CD8-positive, alpha-beta memory T cell (primary cell): ENCODE measurements at regions not wholly inside any gene's neighbourhood (a gene's known extent, or its start where the extent isn't known, plus 50 kb on each side); places are given as distances from the start of the nearest gene placed in this dataset.
A peak's percentile ranks its signal among the peaks of the same experiment; 100 is the strongest.
"Not testable (repeated sequence)": the region's sequence is repeated elsewhere in the genome, so short reads cannot be mapped to it uniquely, and the experiment has no call there.

ENCODE experiments used
- CTCF ChIA-PET: fragments of 350-600 bp; sonication (Branson Sonifier 250); formaldehyde crosslinking; loops from one replicate; lab custom pipeline; 2021; ENCODE audit warnings: antibody characterized with exemption; lab: Charles Lee
- POLR2A ChIA-PET: fragments of 350-600 bp; sonication (Branson Sonifier 250); formaldehyde crosslinking; loops from one replicate; lab custom pipeline; 2021; ENCODE audit warnings: antibody characterized with exemption; lab: Charles Lee
- DNase-seq, 5 donors: peaks; one replicate each; pipeline versions ENCODE4 v3.0.0 to v3.0.0-alpha.2; 2020 to 2022; ENCODE audit warnings: mixed read lengths in 1 of 5
- H3K27ac ChIP-seq: one replicate; pipeline ENCODE4 v1.7.0; 2013; ENCODE audit warnings: low read depth, mild to moderate bottlenecking, low read length, moderate library complexity
- H3K27me3 ChIP-seq: 2 replicates; pipeline ENCODE4 v1.7.0; 2013; ENCODE audit warnings: low read length, mild to moderate bottlenecking; ENCODE audit not compliant: insufficient read depth, poor library complexity, severe bottlenecking
- H3K36me3 ChIP-seq: 2 replicates; pipeline ENCODE4 v1.7.0; 2013; ENCODE audit warnings: mild to moderate bottlenecking, low read length, moderate library complexity; ENCODE audit not compliant: insufficient read depth
- H3K4me1 ChIP-seq: 2 replicates; pipeline ENCODE4 v1.7.0; 2013; ENCODE audit warnings: mild to moderate bottlenecking, low read length, moderate library complexity; ENCODE audit not compliant: insufficient read depth
- H3K4me3 ChIP-seq: 2 replicates; pipeline ENCODE4 v1.7.0; 2013; ENCODE audit warnings: mild to moderate bottlenecking, low read length
- H3K9me3 ChIP-seq: 2 replicates; pipeline ENCODE4 v1.7.0; 2013; ENCODE audit warnings: mild to moderate bottlenecking, low read length
- H3K27ac Mint-ChIP-seq, 8 donors: one replicate each; pipeline ENCODE4 v1.8.0; 2020 to 2021; ENCODE audit warnings: mixed read lengths in 8 of 8, mild to moderate bottlenecking in 6 of 8, inconsistent platforms in 3 of 8, moderate library complexity in 3 of 8
- H3K27me3 Mint-ChIP-seq, 2 donors: one replicate each; pipeline ENCODE4 v1.8.0; 2020 to 2021; ENCODE audit warnings: mixed read lengths in 2 of 2, mild to moderate bottlenecking in 1 of 2, moderate library complexity in 1 of 2
- H3K36me3 Mint-ChIP-seq, 3 donors: one replicate each; pipeline ENCODE4 v1.8.0; 2020 to 2021; ENCODE audit warnings: mixed read lengths in 3 of 3, inconsistent platforms in 1 of 3, mild to moderate bottlenecking in 1 of 3
- H3K4me1 Mint-ChIP-seq, 3 donors: one replicate each; pipeline ENCODE4 v1.8.0; 2020 to 2021; ENCODE audit warnings: mixed read lengths in 3 of 3, inconsistent platforms in 1 of 3, mild to moderate bottlenecking in 1 of 3
- H3K4me3 Mint-ChIP-seq, 7 donors: one replicate each; pipeline ENCODE4 v1.8.0; 2020 to 2021; ENCODE audit warnings: mixed read lengths in 7 of 7, mild to moderate bottlenecking in 6 of 7, moderate library complexity in 4 of 7, inconsistent platforms in 2 of 7
- H3K9me3 Mint-ChIP-seq, 5 donors: one replicate each; pipeline ENCODE4 v1.8.0; 2020 to 2022; ENCODE audit warnings: mixed read lengths in 5 of 5, mild to moderate bottlenecking in 3 of 5, moderate library complexity in 2 of 5, inconsistent platforms in 1 of 5

DNA sequence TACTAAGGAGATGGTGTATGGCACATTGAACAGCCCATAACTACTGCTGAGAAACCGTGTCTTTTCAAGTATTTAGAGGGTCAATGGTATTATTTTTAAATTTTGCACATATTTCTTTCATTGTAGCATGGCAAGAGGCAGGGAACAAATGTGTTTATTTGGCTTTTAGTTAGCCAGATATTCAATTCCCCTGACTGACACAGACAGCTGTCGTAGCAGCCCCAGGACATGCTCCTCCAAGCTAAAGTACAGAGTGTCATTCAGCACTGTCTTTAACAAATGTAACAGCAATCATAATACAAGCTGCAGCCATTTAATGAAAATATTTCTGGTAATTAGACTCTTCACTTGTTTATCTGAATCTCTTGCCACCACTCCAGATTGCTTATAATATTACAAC is 687.1 kb downstream of the KLHL13 start:
- H3K4me1 ChIP-seq = no peaks in the 10 kb centered on the region
- Mint-ChIP-seq H3K4me1 (no peaks in the 10 kb centered on the region), H3K27ac (no peak overlapping the region), H3K9me3 (peaks cover 0 to 9% (median 0%) of the 10 kb centered on the region in 5 donors), H3K27me3 (no peaks in the 10 kb centered on the region), H3K36me3 (no peaks in the 10 kb centered on the region), H3K4me3 (no peak overlapping the region)
- no peaks in the 10 kb centered on the region for H3K27me3 ChIP-seq
- H3K4me3 ChIP-seq = no peak overlapping the region
- no peak overlapping the region for H3K27ac ChIP-seq
- DNase-seq = no peak
- POLR2A ChIA-PET = no interaction called here
- no peaks in the 10 kb centered on the region for H3K9me3 ChIP-seq
- CTCF ChIA-PET = no interaction called here
- H3K36me3 ChIP-seq = no peaks in the 10 kb centered on the region

DNA sequence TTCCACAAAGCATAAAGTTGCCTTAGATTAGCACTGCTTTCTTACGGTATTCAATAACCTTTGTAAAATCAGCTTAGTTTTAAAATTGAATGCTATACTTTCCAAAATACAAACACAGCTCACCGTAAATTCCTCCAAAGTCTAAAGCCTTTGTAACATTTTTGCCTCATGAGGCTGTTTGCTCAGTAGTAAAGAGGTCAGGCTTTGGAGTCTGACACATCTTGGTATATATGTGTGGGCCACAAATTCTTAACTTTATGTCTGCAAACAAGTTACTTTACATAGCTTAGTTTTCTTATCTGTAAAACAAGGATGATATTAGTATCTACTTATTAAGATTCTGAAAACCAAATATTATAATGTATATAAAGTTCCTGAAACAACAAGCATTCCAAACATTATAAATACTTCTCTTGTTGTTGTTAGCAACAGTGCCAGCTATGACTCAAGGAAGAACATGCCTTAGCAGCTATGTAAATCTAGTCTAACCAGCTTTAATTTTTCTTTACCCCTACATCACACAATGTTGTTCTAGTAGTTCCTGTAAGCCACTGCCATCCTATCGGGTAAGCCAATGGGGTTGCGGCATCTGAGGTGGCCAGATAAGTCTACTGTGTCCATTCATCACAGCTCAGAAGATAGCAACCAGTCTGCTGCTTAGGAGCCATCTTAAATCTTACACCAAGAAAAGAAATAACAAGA is 709.0 kb downstream of the KLHL13 start:
- no peaks in the 10 kb centered on the region for H3K27me3 ChIP-seq
- H3K9me3 ChIP-seq = no peaks in the 10 kb centered on the region
- Mint-ChIP-seq H3K36me3 (no peaks in the 10 kb centered on the region), H3K27ac (no peak overlapping the region), H3K4me1 (no peaks in the 10 kb centered on the region), H3K27me3 (peaks cover 0 to 6% of the 10 kb centered on the region in 2 donors), H3K4me3 (no peak overlapping the region), H3K9me3 (peaks cover 0 to 7% (median 0%) of the 10 kb centered on the region in 5 donors)
- no peak overlapping the region for H3K27ac ChIP-seq
- ChIA-PET CTCF (no interaction called here), POLR2A (no interaction called here)
- H3K36me3 ChIP-seq = no peaks in the 10 kb centered on the region
- no peak overlapping the region for H3K4me3 ChIP-seq
- no peak for DNase-seq
- H3K4me1 ChIP-seq = no peaks in the 10 kb centered on the region

DNA sequence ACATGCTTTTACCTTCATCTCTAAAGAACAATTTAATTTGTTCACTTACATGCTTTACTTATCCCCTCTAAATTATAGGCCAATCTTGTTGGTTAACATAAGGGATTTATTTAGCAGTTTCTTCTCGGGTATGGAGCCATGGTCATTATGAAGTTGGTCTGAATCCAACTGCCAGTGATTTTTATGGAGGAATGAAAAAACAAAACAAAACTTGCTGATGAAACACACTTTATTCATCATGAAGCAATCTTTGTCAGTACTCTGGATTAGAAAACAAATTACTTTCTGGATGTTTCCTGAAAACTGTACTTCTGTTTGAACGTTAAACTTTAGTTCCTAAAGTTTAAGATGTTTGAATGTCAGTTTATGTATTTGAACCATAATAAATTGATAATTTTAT is 715.8 kb downstream of the KLHL13 start:
- H3K4me1 Mint-ChIP-seq = no peaks in the 10 kb centered on the region
- H3K9me3 Mint-ChIP-seq = peaks cover 0 to 3% (median 0%) of the 10 kb centered on the region in 5 donors
- Histone ChIP-seq H3K27ac (no peak overlapping the region), H3K9me3 (no peaks in the 10 kb centered on the region), H3K4me3 (no peak overlapping the region), H3K36me3 (no peaks in the 10 kb centered on the region), H3K4me1 (no peaks in the 10 kb centered on the region), H3K27me3 (no peaks in the 10 kb centered on the region)
- no peaks in the 10 kb centered on the region for H3K36me3 Mint-ChIP-seq
- H3K4me3 Mint-ChIP-seq = no peak overlapping the region
- H3K27me3 Mint-ChIP-seq = peaks cover 0 to 2% of the 10 kb centered on the region in 2 donors
- DNase-seq = no peak
- POLR2A ChIA-PET = no interaction called here
- H3K27ac Mint-ChIP-seq = no peak overlapping the region
- CTCF ChIA-PET = no interaction called here

DNA sequence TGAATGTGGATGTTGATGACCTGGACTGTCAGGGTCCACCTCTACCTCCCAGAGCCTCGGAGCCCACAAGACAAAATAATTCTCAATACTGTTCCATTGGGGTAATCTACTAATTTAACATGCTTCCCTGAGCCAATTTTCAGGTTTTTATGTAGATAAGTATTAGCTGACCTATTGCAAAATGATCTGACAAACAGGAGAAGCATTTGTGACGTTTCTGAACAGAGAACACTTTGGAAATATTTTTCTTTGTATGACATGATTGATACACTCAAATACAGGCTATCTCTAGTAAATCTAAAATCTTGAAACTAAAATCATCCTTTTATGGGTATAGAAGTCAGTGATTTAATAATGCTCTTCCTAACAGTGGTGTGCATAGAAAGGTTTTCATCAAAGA is 716.6 kb downstream of the KLHL13 start:
- POLR2A ChIA-PET = no interaction called here
- CTCF ChIA-PET = no interaction called here
- Mint-ChIP-seq H3K27me3 (peaks cover 0 to 2% of the 10 kb centered on the region in 2 donors), H3K9me3 (peaks cover 0 to 3% (median 0%) of the 10 kb centered on the region in 5 donors), H3K27ac (no peak overlapping the region), H3K4me3 (no peak overlapping the region), H3K36me3 (no peaks in the 10 kb centered on the region), H3K4me1 (no peaks in the 10 kb centered on the region)
- H3K9me3 ChIP-seq = no peaks in the 10 kb centered on the region
- no peaks in the 10 kb centered on the region for H3K4me1 ChIP-seq
- no peak overlapping the region for H3K4me3 ChIP-seq
- H3K27me3 ChIP-seq = no peaks in the 10 kb centered on the region
- no peaks in the 10 kb centered on the region for H3K36me3 ChIP-seq
- no peak overlapping the region for H3K27ac ChIP-seq
- DNase-seq = no peak

DNA sequence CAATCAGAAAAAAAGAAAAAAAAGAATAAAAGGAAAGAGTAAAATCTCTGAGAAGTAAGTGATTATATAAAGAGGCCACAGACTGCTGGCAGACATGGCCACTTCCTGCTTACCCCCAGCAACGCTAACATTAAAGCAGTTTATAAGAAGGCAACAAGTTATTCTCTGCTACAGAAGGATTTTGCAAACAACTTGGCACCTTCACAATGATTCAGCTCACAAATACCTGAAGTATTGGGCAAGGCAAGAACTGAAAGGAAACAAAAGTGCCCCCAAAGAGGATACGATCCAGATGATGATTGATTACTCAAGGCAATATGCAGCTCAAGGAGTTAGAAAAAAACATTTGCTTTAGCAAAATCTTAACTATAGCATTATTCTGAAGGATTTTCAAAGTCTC is 718.8 kb downstream of the KLHL13 start:
- no peaks in the 10 kb centered on the region for H3K36me3 ChIP-seq
- Mint-ChIP-seq H3K4me1 (no peaks in the 10 kb centered on the region), H3K27me3 (peaks cover 0 to 2% of the 10 kb centered on the region in 2 donors), H3K36me3 (no peaks in the 10 kb centered on the region), H3K4me3 (no peak overlapping the region), H3K27ac (no peak overlapping the region), H3K9me3 (peaks cover 0 to 3% (median 0%) of the 10 kb centered on the region in 5 donors)
- DNase-seq = no peak
- H3K27me3 ChIP-seq = no peaks in the 10 kb centered on the region
- CTCF ChIA-PET = no interaction called here
- no peak overlapping the region for H3K4me3 ChIP-seq
- H3K27ac ChIP-seq = no peak overlapping the region
- no peaks in the 10 kb centered on the region for H3K4me1 ChIP-seq
- H3K9me3 ChIP-seq = no peaks in the 10 kb centered on the region
- POLR2A ChIA-PET = no interaction called here

DNA sequence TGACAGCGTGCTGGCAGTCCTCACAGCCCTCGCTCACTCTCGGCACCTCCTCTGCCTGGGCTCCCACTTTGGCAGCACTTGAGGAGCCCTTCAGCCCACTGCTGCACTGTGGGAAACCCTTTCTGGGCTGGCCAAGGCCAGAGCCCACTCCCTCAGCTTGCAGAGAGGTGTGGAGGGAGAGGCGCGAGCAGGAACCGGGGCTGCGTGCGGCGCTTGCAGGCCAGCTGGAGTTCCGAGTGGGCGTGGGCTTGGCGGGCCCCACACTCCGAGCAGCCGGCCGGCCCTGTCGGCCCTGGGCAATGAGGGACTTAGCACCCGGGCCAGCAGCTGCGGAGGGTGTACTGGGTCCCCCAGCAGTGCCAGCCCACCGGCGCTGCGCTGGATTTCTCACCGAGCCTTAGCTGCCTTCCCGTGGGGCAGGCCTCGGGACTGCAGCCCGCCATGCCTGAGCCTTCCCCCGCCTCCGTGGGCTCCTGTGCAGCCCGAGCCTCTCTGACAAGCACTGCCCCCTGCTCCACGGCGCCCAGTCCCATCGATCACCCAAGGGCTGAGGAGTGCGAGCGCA is 722.0 kb downstream of the KLHL13 start:
- POLR2A ChIA-PET = not testable (repeated sequence)

DNA sequence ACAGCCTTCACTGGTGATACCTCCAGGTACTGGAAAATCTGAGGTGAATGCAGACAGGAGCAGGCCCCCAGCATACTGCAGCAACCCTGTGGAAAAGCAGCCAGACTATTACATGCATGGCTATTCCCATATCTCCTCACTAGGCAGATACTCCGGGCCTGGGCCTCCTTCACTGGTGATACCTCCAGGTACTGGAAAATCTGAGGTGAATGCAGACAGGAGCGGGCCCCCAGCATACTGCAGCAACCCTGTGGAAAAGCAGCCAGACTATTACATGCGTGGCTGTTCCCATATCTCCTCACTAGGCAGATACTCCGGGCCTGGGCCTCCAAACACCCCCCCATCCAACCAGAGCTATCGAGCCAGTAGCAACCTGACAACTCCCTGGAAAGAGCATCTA is 724.2 kb downstream of the KLHL13 start:
- POLR2A ChIA-PET, H3K36me3 Mint-ChIP-seq, CTCF ChIA-PET, H3K27me3 ChIP-seq, H3K4me1 Mint-ChIP-seq, H3K27me3 Mint-ChIP-seq, H3K4me3 Mint-ChIP-seq, H3K9me3 ChIP-seq, H3K4me1 ChIP-seq, H3K4me3 ChIP-seq, H3K27ac ChIP-seq, H3K36me3 ChIP-seq, DNase-seq, H3K9me3 Mint-ChIP-seq: not testable (repeated sequence)
- peak overlapping the region in 1 of 8 donors; percentile 26 for H3K27ac Mint-ChIP-seq

More for the DNA sequence above, 722.0 kb downstream of the KLHL13 start:
- H3K27me3 ChIP-seq, H3K4me3 ChIP-seq, H3K27ac Mint-ChIP-seq, H3K27me3 Mint-ChIP-seq, H3K4me1 ChIP-seq, H3K27ac ChIP-seq, DNase-seq, H3K4me3 Mint-ChIP-seq, H3K36me3 ChIP-seq, CTCF ChIA-PET, H3K9me3 Mint-ChIP-seq, H3K36me3 Mint-ChIP-seq, H3K9me3 ChIP-seq, H3K4me1 Mint-ChIP-seq: not testable (repeated sequence)

DNA sequence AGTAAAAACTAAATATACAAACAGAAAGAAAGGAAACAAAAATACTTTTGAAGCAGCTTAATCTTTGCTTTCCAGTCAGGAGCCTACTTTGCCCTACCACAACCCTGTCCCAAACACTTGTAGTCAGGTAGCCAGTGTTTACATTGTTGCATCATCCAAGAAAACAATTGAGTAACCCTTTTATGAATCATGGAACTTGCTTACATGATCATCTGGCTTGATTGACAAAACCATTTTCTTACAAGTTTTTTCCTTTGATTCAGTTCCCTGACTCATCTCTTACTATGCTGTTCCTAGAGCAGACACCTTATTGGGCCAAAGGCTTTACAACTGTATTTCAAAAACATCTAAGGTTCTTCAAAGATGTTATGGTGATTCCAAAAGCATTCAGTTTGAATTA is 740.1 kb downstream of the KLHL13 start:
- Mint-ChIP-seq H3K27ac (no peak overlapping the region), H3K4me3 (no peak overlapping the region), H3K36me3 (no peaks in the 10 kb centered on the region), H3K4me1 (no peaks in the 10 kb centered on the region), H3K9me3 (peaks cover 0 to 4% (median 2%) of the 10 kb centered on the region in 5 donors), H3K27me3 (no peaks in the 10 kb centered on the region)
- CTCF ChIA-PET = no interaction called here
- POLR2A ChIA-PET = no interaction called here
- Histone ChIP-seq H3K9me3 (no peaks in the 10 kb centered on the region), H3K27ac (no peak overlapping the region), H3K36me3 (no peaks in the 10 kb centered on the region), H3K4me1 (no peaks in the 10 kb centered on the region), H3K4me3 (no peak overlapping the region), H3K27me3 (no peaks in the 10 kb centered on the region)
- DNase-seq = no peak
